ENCODE measurements at regions not wholly inside any gene's neighbourhood (a gene's known extent, or its start where the extent isn't known, plus 50 kb on each side); places are given as distances from the start of the nearest gene placed in this dataset.

GRCh38 chr3:146851665-146852064, 246.5 kb upstream of the PLSCR5 start:
- TF ChIP-seq, protein P1, sequence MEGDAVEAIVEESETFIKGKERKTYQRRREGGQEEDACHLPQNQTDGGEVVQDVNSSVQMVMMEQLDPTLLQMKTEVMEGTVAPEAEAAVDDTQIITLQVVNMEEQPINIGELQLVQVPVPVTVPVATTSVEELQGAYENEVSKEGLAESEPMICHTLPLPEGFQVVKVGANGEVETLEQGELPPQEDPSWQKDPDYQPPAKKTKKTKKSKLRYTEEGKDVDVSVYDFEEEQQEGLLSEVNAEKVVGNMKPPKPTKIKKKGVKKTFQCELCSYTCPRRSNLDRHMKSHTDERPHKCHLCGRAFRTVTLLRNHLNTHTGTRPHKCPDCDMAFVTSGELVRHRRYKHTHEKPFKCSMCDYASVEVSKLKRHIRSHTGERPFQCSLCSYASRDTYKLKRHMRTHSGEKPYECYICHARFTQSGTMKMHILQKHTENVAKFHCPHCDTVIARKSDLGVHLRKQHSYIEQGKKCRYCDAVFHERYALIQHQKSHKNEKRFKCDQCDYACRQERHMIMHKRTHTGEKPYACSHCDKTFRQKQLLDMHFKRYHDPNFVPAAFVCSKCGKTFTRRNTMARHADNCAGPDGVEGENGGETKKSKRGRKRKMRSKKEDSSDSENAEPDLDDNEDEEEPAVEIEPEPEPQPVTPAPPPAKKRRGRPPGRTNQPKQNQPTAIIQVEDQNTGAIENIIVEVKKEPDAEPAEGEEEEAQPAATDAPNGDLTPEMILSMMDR (IDR thresholded peaks at IDR 0.05): no peak
- no peak for TF ChIP-seq POLR2A (IDR thresholded peaks at IDR 0.05)

Data from Peyer's patch (tissue), 4 donors.